ENCODE measurements at regions not wholly inside any gene's neighbourhood (a gene's known extent, or its start where the extent isn't known, plus 50 kb on each side); places are given as distances from the start of the nearest gene placed in this dataset.

GRCh38 chr10:2279711-2280110 is 542.4 kb upstream of the ADARB2 start:
- no peak for DNase-seq (ENCODE audit: low read depth)

DNA sequence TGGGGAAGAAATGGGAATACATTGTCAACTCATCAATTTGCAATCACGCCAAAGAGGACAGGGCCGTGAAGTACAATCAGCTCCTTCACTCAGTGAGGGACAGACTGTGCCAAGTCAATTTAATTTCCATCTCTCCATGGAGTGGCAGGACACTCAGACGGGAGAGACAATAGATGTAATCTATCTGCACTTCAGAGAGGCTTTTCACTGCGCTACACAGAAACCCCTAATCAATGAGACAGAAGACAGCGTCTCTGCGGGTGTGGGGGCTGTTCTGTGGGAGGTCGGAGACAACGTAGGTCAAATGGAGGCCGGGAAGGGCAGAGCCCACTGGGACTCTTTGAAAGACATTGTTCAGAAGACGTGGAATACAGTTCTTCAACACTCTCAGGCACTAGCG is 541.0 kb upstream of the ADARB2 start:
- DNase-seq (ENCODE audit: low read depth) = no peak

GRCh38 chr10:2263561-2263960 is 526.2 kb upstream of the ADARB2 start:
- no peak for DNase-seq (ENCODE audit: low read depth)

- no peak for DNase-seq (ENCODE audit: low read depth)
Observed at GRCh38 chr10:2262878-2263277, 525.6 kb upstream of the ADARB2 start.

- DNase-seq (ENCODE audit: low read depth) = no peak
Observed at GRCh38 chr10:2262333-2262732, 525.0 kb upstream of the ADARB2 start.

GRCh38 chr10:2256241-2256640 is 518.9 kb upstream of the ADARB2 start:
- no peak for DNase-seq (ENCODE audit: low read depth)

- DNase-seq (ENCODE audit: low read depth) = no peak
Observed at GRCh38 chr10:2252096-2252495, 514.8 kb upstream of the ADARB2 start.

- no peak for DNase-seq (ENCODE audit: low read depth)
Observed at GRCh38 chr10:2251631-2252030, 514.3 kb upstream of the ADARB2 start.

GRCh38 chr10:2246747-2247146 is 509.4 kb upstream of the ADARB2 start:
- no peak for DNase-seq (ENCODE audit: low read depth)

- DNase-seq (ENCODE audit: low read depth) = no peak
Observed at GRCh38 chr10:2245580-2245979, 508.3 kb upstream of the ADARB2 start.

DNA sequence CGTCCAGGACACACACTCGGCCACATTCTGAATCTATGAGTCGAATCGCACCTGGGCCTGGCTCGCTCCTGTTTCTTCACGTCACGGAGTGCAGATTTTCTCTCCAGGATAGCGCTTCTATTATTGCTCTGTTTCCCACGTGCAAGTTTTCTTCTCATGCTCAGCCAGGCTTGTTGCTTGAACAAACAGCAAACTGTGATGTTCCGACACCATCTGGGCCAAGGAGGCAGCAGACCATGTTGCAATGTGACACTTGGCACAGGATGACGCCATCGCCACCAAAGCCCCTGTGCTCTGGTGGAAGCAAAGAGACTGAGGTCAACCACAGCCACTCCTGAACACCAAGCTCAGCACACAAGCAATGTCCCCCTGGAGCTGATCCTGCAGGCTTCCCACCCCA is 507.1 kb upstream of the ADARB2 start:
- no peak for DNase-seq (ENCODE audit: low read depth)

DNA sequence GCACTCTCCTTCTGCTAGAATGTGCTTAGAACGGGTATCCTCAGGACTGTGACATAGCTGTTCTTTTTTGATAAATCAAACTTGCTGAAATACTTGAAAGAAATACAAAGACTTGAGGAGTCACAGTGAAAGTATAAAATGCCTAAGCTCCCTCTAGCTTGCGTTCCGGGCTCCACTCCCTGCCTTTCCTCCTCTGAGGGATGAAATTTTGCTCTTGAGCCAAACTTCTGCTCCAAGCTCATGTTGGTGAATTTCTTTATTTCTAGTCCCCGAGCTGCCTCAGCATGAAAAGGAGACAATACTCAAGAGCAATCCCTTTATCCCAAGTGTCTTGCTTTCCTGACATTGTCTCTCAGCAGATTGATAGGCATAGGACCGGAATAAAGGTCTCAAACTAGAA is 499.6 kb upstream of the ADARB2 start:
- DNase-seq (ENCODE audit: low read depth) = no peak

DNA sequence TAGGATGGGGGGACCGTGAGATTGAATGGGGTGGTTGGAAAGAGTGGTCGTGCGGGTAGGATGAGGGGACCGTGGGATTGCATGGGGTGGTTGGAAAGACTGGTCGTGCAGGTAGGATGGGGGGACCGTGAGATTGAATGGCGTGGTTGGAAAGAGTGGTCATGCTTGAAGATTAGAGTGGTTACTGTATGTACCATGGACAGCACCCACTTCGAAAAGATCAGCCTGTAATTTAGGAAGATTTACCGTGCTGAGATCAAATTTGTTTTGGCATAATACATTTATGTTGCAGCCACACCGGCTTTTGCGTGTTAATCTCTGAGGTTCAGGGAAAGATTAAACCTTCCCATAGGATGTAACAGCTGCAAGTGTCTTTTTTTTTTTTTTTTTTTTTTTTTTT is 495.2 kb upstream of the ADARB2 start:
- no peak for DNase-seq (ENCODE audit: low read depth)

- DNase-seq (ENCODE audit: low read depth) = no peak
Observed at GRCh38 chr10:2230478-2230877, 493.2 kb upstream of the ADARB2 start.

- no peak for DNase-seq (ENCODE audit: low read depth)
Observed at GRCh38 chr10:2228320-2228901, 491.1 kb upstream of the ADARB2 start.

GRCh38 chr10:2225609-2226008 is 488.3 kb upstream of the ADARB2 start:
- no peak for DNase-seq (ENCODE audit: low read depth)

GRCh38 chr10:2223548-2224320 is 486.4 kb upstream of the ADARB2 start:
- no peak for DNase-seq (ENCODE audit: low read depth)

- no peak for DNase-seq (ENCODE audit: low read depth)
Observed at GRCh38 chr10:2222631-2223030, 485.3 kb upstream of the ADARB2 start.

DNA sequence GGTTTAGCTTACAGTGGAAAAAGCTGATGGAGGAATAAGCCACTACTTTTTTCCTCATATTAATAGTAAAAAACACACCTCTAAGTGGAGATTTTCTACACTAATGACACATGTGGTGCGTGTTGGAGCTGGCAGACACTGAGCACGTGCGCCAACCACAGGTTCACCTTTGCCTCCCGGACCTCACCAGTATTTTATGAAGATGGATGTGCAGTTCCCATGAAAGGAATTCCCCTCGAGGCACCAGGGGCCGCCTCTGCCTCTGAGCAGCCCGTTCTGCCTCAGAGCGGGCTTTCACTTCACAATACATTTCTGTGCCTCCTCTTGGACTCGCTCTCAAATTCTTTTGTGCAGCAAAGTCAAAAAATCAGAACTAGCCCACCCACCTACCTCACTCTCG is 477.5 kb upstream of the ADARB2 start:
- DNase-seq (ENCODE audit: low read depth) = no peak

DNA sequence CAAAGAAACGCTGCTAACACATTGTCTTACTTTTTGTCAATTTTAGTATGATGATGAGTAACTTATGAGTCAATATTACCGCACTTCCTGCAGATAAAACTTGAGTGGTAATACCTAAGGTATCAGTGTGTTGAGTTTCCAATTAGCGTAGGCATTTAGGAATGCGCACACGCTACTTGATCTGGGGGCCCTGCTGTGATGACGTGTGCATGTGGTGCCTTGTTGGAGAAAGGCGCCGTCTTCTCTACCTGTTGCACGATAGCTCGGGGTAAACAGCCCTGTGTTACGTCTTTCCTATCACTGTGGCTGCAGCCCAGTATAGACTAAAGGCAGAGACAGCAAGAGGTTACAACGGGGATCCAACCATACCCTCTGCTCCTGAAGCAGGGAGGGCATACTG is 476.8 kb upstream of the ADARB2 start:
- DNase-seq (ENCODE audit: low read depth) = no peak

- DNase-seq (ENCODE audit: low read depth) = no peak
Observed at GRCh38 chr10:2212244-2212834, 475.0 kb upstream of the ADARB2 start.

DNA sequence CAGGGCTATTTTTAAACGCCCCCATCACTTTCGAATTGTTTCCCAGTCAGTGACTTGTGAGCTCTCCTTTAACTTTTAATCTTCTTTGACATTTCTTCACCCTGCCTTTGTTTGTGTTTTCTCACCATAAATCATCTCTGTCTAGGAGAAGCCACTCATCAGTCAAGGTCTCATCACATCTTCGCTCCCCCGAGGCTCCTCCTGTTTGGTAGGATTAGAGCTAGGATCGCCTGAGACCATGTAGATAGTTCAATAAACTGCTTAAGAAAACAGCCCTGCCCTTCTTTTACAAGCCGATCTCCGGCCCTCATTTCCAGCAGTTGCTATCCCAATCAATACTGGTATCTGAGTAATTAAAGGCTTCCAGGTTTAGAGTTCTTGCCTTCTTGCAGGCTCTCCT is 472.8 kb upstream of the ADARB2 start:
- DNase-seq (ENCODE audit: low read depth) = no peak

GRCh38 chr10:2208106-2208505 is 470.8 kb upstream of the ADARB2 start:
- no peak for DNase-seq (ENCODE audit: low read depth)
